NB4 (cell line): ENCODE measurements at regions not wholly inside any gene's neighbourhood (a gene's known extent, or its start where the extent isn't known, plus 50 kb on each side); places are given as distances from the start of the nearest gene placed in this dataset.
"Not testable (repeated sequence)": the region's sequence is repeated elsewhere in the genome, so short reads cannot be mapped to it uniquely, and the experiment has no call there.

Experiments used
- CTCF ChIP-seq: IDR thresholded peaks from one replicate; pipeline ENCODE4 v1.5.1; 2012; ENCODE audit warnings: low read depth, low read length
- POLR2A ChIP-seq: IDR thresholded peaks from 2 replicates; pipeline ENCODE4 v1.6.1; 2011; ENCODE audit warnings: mild to moderate bottlenecking; ENCODE audit not compliant: insufficient read length; ENCODE audit errors: extremely low read depth
- TF ChIP-seq, protein P1 (sequence below): IDR thresholded peaks from 2 replicates; pipeline ENCODE4 v1.6.1; 2011; ENCODE audit warnings: low read depth, low read length

GRCh38 chr10:120239695-120240094 lies 217.3 kb upstream of the PLPP4 start:
- not testable (repeated sequence) for TF ChIP-seq POLR2A, CTCF
- TF ChIP-seq, protein P1, sequence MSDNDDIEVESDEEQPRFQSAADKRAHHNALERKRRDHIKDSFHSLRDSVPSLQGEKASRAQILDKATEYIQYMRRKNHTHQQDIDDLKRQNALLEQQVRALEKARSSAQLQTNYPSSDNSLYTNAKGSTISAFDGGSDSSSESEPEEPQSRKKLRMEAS: not testable (repeated sequence)
